ENCODE measurements at regions not wholly inside any gene's neighbourhood (a gene's known extent, or its start where the extent isn't known, plus 50 kb on each side); places are given as distances from the start of the nearest gene placed in this dataset.
"Not testable (repeated sequence)": the region's sequence is repeated elsewhere in the genome, so short reads cannot be mapped to it uniquely, and the experiment has no call there.

DNA sequence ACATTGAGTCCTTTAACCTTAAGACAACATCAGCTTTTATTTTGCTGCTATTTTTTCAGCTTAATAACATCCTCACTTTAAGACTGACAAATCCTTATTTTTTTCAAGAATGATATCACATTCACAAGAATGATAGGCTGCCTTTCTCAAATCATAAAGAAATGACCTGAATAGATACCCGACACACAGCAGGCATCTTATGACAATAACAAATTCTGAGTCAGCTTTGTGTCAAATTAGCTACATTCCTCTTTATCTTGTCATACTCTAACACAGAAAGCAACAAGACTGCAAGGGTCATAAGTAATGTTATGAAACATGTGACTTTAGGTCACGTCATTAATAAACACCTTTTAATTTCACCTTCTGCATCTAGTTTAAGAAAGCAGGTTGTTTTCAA lies 2387.6 kb downstream of the PCDH7 start:
- Histone ChIP-seq H3K4me3 (ENCODE audit: control insufficient read depth in 1 of 2, extremely low read depth in 1 of 2, low read length in 1 of 2) (no peak overlapping the region), H3K36me3 (ENCODE audit: control insufficient read depth in 2 of 2, extremely low read depth in 1 of 2, insufficient read depth in 1 of 2, low read length in 1 of 2) (no peaks in the 10 kb centered on the region), H3K27me3 (replicated peaks in 1 of 2; ENCODE audit: control insufficient read depth in 2 of 2, extremely low read depth in 1 of 2, insufficient read depth in 2 of 2, low read length in 1 of 2) (no peaks in the 10 kb centered on the region), H3K27ac (ENCODE audit: low read length) (no peak overlapping the region), H3K4me1 (ENCODE audit: control insufficient read depth in 1 of 2, extremely low read depth in 1 of 2, insufficient read depth in 2 of 2, low read length in 2 of 2) (no peaks in the 10 kb centered on the region), H3K9me3 (peaks cover 2% of the 10 kb centered on the region)
- Mint-ChIP-seq H3K9me3 (peaks cover 21 to 27% (median 21%) of the 10 kb centered on the region in 3 donors), H3K36me3 (no peaks in the 10 kb centered on the region), H3K4me1 (no peaks in the 10 kb centered on the region), H3K4me3 (no peak overlapping the region), H3K27me3 (no peaks in the 10 kb centered on the region), H3K27ac (no peak overlapping the region)
- DNase-seq (no peak), ATAC-seq (replicated peaks in 1 of 4) (no peak)
- no CpG with 5 or more reads among the region's 2 CpGs for WGBS (ENCODE audit: insufficient coverage)
- ChIA-PET CTCF (no interaction called here), POLR2A (no interaction called here)

DNA sequence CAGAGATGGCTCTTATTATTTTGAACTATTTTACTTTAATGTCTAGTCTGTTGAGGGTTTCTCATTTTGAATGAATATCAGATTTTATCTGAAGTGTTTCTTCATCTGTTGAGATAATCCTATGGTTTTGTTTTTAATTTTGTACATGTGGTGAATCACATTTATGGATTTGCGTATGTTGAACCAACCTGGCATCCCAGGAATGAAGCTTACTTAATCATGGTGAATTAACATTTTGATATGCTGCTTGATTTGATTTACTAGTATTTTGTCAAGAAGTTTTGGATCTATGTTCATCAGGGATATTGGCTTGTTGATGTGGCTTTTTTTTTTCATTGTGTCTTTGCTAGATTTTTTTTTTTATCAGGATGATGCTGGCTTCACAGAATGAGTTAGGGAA lies 2390.9 kb downstream of the PCDH7 start:
- ChIA-PET CTCF (no interaction called here), POLR2A (no interaction called here)
- Mint-ChIP-seq H3K27me3 (no peaks in the 10 kb centered on the region), H3K4me3 (no peak overlapping the region), H3K9me3 (peaks cover 15 to 31% (median 21%) of the 10 kb centered on the region in 3 donors), H3K27ac (no peak overlapping the region), H3K36me3 (no peaks in the 10 kb centered on the region), H3K4me1 (no peaks in the 10 kb centered on the region)
- DNase-seq (no peak), ATAC-seq (replicated peaks in 1 of 4) (no peak)
- 40% methylated on average over 1 of the region's 1 CpG for WGBS (ENCODE audit: insufficient coverage)
- Histone ChIP-seq H3K27me3 (replicated peaks in 1 of 2; ENCODE audit: control insufficient read depth in 2 of 2, extremely low read depth in 1 of 2, insufficient read depth in 2 of 2, low read length in 1 of 2) (no peaks in the 10 kb centered on the region), H3K4me1 (ENCODE audit: control insufficient read depth in 1 of 2, extremely low read depth in 1 of 2, insufficient read depth in 2 of 2, low read length in 2 of 2) (no peaks in the 10 kb centered on the region), H3K9me3 (peaks cover 2% of the 10 kb centered on the region), H3K36me3 (ENCODE audit: control insufficient read depth in 2 of 2, extremely low read depth in 1 of 2, insufficient read depth in 1 of 2, low read length in 1 of 2) (no peaks in the 10 kb centered on the region), H3K27ac (ENCODE audit: low read length) (no peak overlapping the region), H3K4me3 (ENCODE audit: control insufficient read depth in 1 of 2, extremely low read depth in 1 of 2, low read length in 1 of 2) (no peak overlapping the region)

DNA sequence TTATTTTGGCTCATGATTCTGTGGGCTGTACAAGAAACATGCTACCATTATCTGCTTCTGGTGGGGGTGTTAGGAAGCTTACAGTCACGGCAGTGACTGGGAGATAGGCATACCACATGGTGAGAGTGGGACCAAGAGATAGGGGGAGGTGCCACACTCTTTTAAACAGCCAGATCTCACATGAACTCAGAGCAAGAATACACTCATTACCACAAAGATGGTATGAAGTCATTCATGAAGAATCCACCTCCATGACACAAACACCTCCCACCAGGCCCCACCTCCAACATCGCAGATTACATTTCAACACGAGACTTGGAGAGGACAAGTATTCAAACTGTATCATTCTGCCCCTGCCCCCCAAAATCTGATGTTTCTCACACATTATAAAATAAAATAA lies 2396.7 kb downstream of the PCDH7 start:
- POLR2A ChIA-PET, result no interaction called here
- WGBS (ENCODE audit: insufficient coverage), result 80% methylated on average over 1 of the region's 3 CpGs
- H3K9me3 Mint-ChIP-seq, result peaks cover 17 to 32% (median 28%) of the 10 kb centered on the region in 3 donors

DNA sequence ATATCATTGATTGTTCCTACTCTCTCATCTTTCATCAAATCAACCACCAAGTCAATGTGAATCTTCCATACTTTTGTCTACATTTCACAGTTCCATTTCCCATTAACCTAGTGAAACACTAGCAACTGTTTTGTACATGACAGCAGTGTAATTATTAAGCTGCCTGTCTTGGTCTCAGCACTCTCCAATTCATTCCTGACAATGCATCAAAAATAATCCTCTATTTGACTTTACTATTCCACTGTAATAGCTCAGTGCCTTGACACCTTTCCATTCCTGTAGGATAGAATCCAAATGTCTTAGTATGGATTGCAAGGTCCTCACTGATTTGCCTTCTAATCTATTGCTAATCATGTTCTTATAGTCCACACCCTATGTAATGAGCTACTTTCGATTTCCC lies 2405.8 kb downstream of the PCDH7 start:
- Histone ChIP-seq H3K27ac (ENCODE audit: low read length) (no peak overlapping the region), H3K4me1 (ENCODE audit: control insufficient read depth in 1 of 2, extremely low read depth in 1 of 2, insufficient read depth in 2 of 2, low read length in 2 of 2) (no peaks in the 10 kb centered on the region), H3K9me3 (peaks cover 2% of the 10 kb centered on the region), H3K27me3 (replicated peaks in 1 of 2; ENCODE audit: control insufficient read depth in 2 of 2, extremely low read depth in 1 of 2, insufficient read depth in 2 of 2, low read length in 1 of 2) (no peaks in the 10 kb centered on the region), H3K4me3 (ENCODE audit: control insufficient read depth in 1 of 2, extremely low read depth in 1 of 2, low read length in 1 of 2) (no peak overlapping the region), H3K36me3 (ENCODE audit: control insufficient read depth in 2 of 2, extremely low read depth in 1 of 2, insufficient read depth in 1 of 2, low read length in 1 of 2) (no peaks in the 10 kb centered on the region)
- 43% methylated on average over 1 of the region's 1 CpG for WGBS (ENCODE audit: insufficient coverage)
- Mint-ChIP-seq H3K27ac (no peak overlapping the region), H3K36me3 (no peaks in the 10 kb centered on the region), H3K4me3 (no peak overlapping the region), H3K27me3 (no peaks in the 10 kb centered on the region), H3K4me1 (no peaks in the 10 kb centered on the region), H3K9me3 (peaks cover 6 to 19% (median 9%) of the 10 kb centered on the region in 3 donors)
- ChIA-PET POLR2A (no interaction called here), CTCF (interaction anchor here in 1 of 2 donors (0.6 kb wide), 1 partner anchor 9 kb away, joined by 3 read pairs; no protein-coding TSS in a partner anchor)
- ATAC-seq (replicated peaks in 1 of 4) (no peak), DNase-seq (no peak)

More for the DNA sequence above, 2396.7 kb downstream of the PCDH7 start:
- Histone ChIP-seq H3K27me3 (replicated peaks in 1 of 2; ENCODE audit: control insufficient read depth in 2 of 2, extremely low read depth in 1 of 2, insufficient read depth in 2 of 2, low read length in 1 of 2) (no peaks in the 10 kb centered on the region), H3K27ac (ENCODE audit: low read length) (no peak overlapping the region), H3K9me3 (no peaks in the 10 kb centered on the region), H3K36me3 (ENCODE audit: control insufficient read depth in 2 of 2, extremely low read depth in 1 of 2, insufficient read depth in 1 of 2, low read length in 1 of 2) (no peaks in the 10 kb centered on the region), H3K4me1 (ENCODE audit: control insufficient read depth in 1 of 2, extremely low read depth in 1 of 2, insufficient read depth in 2 of 2, low read length in 2 of 2) (no peaks in the 10 kb centered on the region), H3K4me3 (ENCODE audit: control insufficient read depth in 1 of 2, extremely low read depth in 1 of 2, low read length in 1 of 2) (no peak overlapping the region)
- Mint-ChIP-seq H3K36me3 (no peaks in the 10 kb centered on the region), H3K4me1 (no peaks in the 10 kb centered on the region), H3K27me3 (no peaks in the 10 kb centered on the region), H3K27ac (no peak overlapping the region), H3K4me3 (no peak overlapping the region)
- CTCF ChIA-PET, result interaction anchor here in 1 of 2 donors (0.6 kb wide), 1 partner anchor 9 kb away, joined by 3 read pairs; no protein-coding TSS in a partner anchor
- ATAC-seq (replicated peaks in 1 of 4) (no peak), DNase-seq (no peak)

DNA sequence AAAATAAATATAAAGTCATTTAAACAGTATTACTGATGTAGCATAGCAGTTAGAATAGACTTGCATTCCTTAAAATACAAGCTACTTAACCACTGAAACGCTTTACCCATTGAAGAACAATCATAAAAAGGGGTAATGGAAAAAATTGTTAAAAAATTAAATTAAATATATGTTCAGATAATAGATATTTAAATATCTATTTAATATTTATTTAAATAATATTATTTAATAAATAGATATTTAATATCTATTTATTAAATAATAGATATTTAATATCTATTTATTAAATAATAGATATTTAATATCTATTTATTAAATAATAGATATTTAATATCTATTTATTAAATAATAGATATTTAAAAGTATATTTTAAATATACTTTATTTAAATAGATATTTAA lies 2410.5 kb downstream of the PCDH7 start:
- CTCF ChIA-PET, result interaction anchor here in 1 of 2 donors (0.5 kb wide), 1 partner anchor 98 kb away, joined by 5 read pairs; no protein-coding TSS in a partner anchor
- H3K4me3 ChIP-seq (ENCODE audit: control insufficient read depth in 1 of 2, extremely low read depth in 1 of 2, low read length in 1 of 2); H3K4me1 Mint-ChIP-seq; DNase-seq; H3K36me3 ChIP-seq (ENCODE audit: control insufficient read depth in 2 of 2, extremely low read depth in 1 of 2, insufficient read depth in 1 of 2, low read length in 1 of 2); H3K4me1 ChIP-seq (ENCODE audit: control insufficient read depth in 1 of 2, extremely low read depth in 1 of 2, insufficient read depth in 2 of 2, low read length in 2 of 2); H3K36me3 Mint-ChIP-seq; H3K27ac Mint-ChIP-seq; H3K4me3 Mint-ChIP-seq; H3K27ac ChIP-seq (ENCODE audit: low read length); H3K9me3 ChIP-seq; ATAC-seq (replicated peaks in 1 of 4); H3K27me3 Mint-ChIP-seq; POLR2A ChIA-PET; H3K27me3 ChIP-seq (replicated peaks in 1 of 2; ENCODE audit: control insufficient read depth in 2 of 2, extremely low read depth in 1 of 2, insufficient read depth in 2 of 2, low read length in 1 of 2): not testable (repeated sequence)
- no CpG with 5 or more reads among the region's 1 CpG for WGBS (ENCODE audit: insufficient coverage)
- H3K9me3 Mint-ChIP-seq, result peaks cover 9 to 23% (median 10%) of the 10 kb centered on the region in 3 donors

DNA sequence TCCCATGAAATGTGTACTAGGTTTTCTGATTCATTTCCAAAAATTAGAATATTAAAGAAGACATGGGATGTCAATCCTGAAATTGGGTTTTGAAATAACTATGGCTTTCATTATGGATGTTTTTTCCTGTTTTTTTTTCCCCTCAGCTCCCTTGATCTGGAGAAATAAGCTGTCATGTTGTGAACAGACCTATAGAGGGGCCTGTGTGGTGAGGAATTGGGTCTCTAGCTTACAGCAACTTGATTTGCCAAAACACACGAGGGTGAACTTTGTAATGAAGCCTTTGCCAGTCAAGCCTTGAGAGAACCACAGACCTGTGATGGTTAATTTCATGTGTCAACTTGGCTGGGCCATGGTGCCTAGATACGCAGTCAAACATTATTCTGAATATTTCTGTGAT lies 2413.6 kb downstream of the PCDH7 start:
- no peak overlapping the region for H3K27ac Mint-ChIP-seq
- Histone ChIP-seq H3K27me3 (replicated peaks in 1 of 2; ENCODE audit: control insufficient read depth in 2 of 2, extremely low read depth in 1 of 2, insufficient read depth in 2 of 2, low read length in 1 of 2) (no peaks in the 10 kb centered on the region), H3K4me3 (ENCODE audit: control insufficient read depth in 1 of 2, extremely low read depth in 1 of 2, low read length in 1 of 2) (no peak overlapping the region), H3K36me3 (ENCODE audit: control insufficient read depth in 2 of 2, extremely low read depth in 1 of 2, insufficient read depth in 1 of 2, low read length in 1 of 2) (no peaks in the 10 kb centered on the region), H3K4me1 (ENCODE audit: control insufficient read depth in 1 of 2, extremely low read depth in 1 of 2, insufficient read depth in 2 of 2, low read length in 2 of 2) (no peaks in the 10 kb centered on the region), H3K9me3 (no peaks in the 10 kb centered on the region), H3K27ac (ENCODE audit: low read length) (no peak overlapping the region)
- H3K9me3 Mint-ChIP-seq, result peaks cover 7 to 30% (median 7%) of the 10 kb centered on the region in 3 donors
- DNase-seq (no peak), ATAC-seq (replicated peaks in 1 of 4) (no peak)
- ChIA-PET CTCF (no interaction called here), POLR2A (no interaction called here)
- no peaks in the 10 kb centered on the region for H3K27me3 Mint-ChIP-seq
- H3K4me3 Mint-ChIP-seq, result no peak overlapping the region
- no peaks in the 10 kb centered on the region for H3K36me3 Mint-ChIP-seq
- WGBS (ENCODE audit: insufficient coverage), result 33% methylated on average over 1 of the region's 2 CpGs
- no peaks in the 10 kb centered on the region for H3K4me1 Mint-ChIP-seq

DNA sequence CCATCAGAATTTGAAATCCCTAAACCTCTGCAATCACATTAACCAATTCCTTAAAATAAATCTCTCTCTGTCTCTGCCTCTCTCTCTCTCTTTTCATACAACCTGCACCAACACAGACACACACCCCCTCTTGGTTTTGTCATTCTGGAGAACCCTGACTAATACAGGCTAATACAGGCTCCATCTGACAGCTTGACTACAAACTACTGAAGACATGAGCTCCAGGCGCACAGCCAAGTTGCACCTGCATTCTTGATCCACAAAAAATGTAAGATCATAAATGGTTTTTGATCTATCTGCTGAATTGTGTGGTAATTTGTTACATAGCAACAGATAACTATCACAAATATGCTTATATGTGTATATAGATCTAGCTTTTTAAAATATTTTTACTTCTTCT lies 2414.2 kb downstream of the PCDH7 start:
- no CpG with 5 or more reads among the region's 1 CpG for WGBS (ENCODE audit: insufficient coverage)
- Mint-ChIP-seq H3K27ac (no peak overlapping the region), H3K27me3 (no peaks in the 10 kb centered on the region), H3K36me3 (no peaks in the 10 kb centered on the region), H3K9me3 (peaks cover 9 to 31% (median 11%) of the 10 kb centered on the region in 3 donors), H3K4me1 (no peaks in the 10 kb centered on the region), H3K4me3 (no peak overlapping the region)
- Histone ChIP-seq H3K4me3 (ENCODE audit: control insufficient read depth in 1 of 2, extremely low read depth in 1 of 2, low read length in 1 of 2) (no peak overlapping the region), H3K27ac (ENCODE audit: low read length) (no peak overlapping the region), H3K36me3 (ENCODE audit: control insufficient read depth in 2 of 2, extremely low read depth in 1 of 2, insufficient read depth in 1 of 2, low read length in 1 of 2) (no peaks in the 10 kb centered on the region), H3K9me3 (no peaks in the 10 kb centered on the region), H3K27me3 (replicated peaks in 1 of 2; ENCODE audit: control insufficient read depth in 2 of 2, extremely low read depth in 1 of 2, insufficient read depth in 2 of 2, low read length in 1 of 2) (no peaks in the 10 kb centered on the region), H3K4me1 (ENCODE audit: control insufficient read depth in 1 of 2, extremely low read depth in 1 of 2, insufficient read depth in 2 of 2, low read length in 2 of 2) (no peaks in the 10 kb centered on the region)
- ATAC-seq (replicated peaks in 1 of 4) (no peak), DNase-seq (no peak)
- CTCF ChIA-PET, result no interaction called here
- POLR2A ChIA-PET, result interaction anchor here in 1 of 2 donors (0.6 kb wide), 1 partner anchor 24 kb away, joined by 3 read pairs; no protein-coding TSS in a partner anchor
